C4-2B (cell line): ENCODE measurements at regions not wholly inside any gene's neighbourhood (a gene's known extent, or its start where the extent isn't known, plus 50 kb on each side); places are given as distances from the start of the nearest gene placed in this dataset.

Experiments
- H3K27ac ChIP-seq: fragments of 450-650 bp; 2 replicates; pipeline ENCODE4 v1.5.1; 2017
- CTCF ChIP-seq: fragments of 450-650 bp; conservative IDR thresholded peaks from 2 replicates; pipeline ENCODE4 v1.5.1; 2017; ENCODE audit warnings: mild to moderate bottlenecking
- ZFX ChIP-seq: fragments of 450-650 bp; IDR thresholded peaks from 2 replicates; pipeline ENCODE4 v1.6.1; 2017

- no peak overlapping the region for H3K27ac ChIP-seq
- no peak for TF ChIP-seq CTCF
- no peak for TF ChIP-seq ZFX
These were observed 82.4 kb upstream of the SDK1 start for GRCh38 chr7:3218411-3219225.

GRCh38 chr7:3229904-3230470 is 71.1 kb upstream of the SDK1 start:
- TF ChIP-seq ZFX: no peak
- no peak for TF ChIP-seq CTCF
- no peak overlapping the region for H3K27ac ChIP-seq

- no peak overlapping the region for H3K27ac ChIP-seq
- TF ChIP-seq CTCF: no peak
- no peak for TF ChIP-seq ZFX
These were observed 70.1 kb upstream of the SDK1 start for GRCh38 chr7:3230908-3231307.

GRCh38 chr7:3232228-3232627 is 68.8 kb upstream of the SDK1 start:
- no peak for TF ChIP-seq CTCF
- no peak for TF ChIP-seq ZFX
- H3K27ac ChIP-seq: no peak overlapping the region

DNA sequence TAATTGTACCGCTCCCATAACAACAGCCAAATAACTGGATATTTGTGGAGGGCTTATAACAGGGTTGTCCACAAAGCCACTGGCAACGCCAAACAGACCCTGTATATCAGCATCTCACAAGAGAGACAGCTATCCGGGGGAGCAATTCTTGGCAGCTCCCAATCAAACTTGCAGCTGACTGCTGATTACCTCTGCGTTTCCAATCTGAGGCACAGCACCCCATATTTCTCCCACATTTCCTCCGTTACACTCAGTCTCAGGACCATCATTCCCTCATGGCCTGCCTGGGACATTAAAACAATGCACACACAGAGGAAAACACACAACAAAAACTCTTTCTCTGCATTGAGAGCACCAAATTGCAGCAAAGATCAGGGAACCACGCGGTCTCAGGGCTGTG is 67.8 kb upstream of the SDK1 start:
- no peak overlapping the region for H3K27ac ChIP-seq
- no peak for TF ChIP-seq CTCF
- TF ChIP-seq ZFX: no peak

DNA sequence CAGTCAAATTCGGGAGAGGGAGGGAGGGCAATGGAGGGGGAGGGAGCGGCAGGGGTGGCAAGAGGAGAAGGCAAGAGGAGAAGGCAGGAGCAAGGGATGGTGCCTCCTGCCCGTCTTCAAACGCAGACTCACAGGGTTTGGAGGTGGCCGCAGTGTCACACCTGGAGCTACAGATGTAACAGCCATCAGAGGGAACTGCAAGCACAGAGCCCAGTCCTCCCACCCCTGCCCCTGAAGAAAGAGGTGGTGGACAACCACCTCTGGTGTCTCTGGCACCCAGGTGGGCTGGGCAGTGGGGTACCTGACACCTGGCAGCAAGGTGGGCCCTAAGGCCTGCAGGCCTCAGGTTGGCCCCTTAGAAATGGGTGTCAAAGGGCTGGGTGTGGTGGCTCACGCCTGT is 67.0 kb upstream of the SDK1 start:
- H3K27ac ChIP-seq: no peak overlapping the region
- TF ChIP-seq CTCF (no peak), ZFX (no peak)

DNA sequence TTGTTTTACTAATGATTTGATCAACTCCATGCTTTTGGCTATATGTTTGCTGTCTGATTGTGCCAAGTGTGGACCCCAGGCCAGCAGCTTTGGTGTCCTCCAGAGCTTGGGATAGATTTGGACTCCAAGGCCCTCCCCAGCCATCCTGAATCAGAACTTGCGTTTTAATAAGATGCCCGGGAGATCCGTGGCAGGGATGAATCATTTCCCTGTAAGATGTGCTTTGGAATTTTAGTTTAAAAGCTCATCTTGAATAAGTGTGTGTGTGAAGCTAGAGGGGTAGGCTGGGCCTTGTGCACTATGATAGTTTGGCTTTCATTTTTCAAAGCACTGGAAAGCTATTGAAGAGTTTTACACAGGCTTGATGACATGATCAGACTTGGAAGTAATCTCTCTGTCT is 66.2 kb upstream of the SDK1 start:
- TF ChIP-seq ZFX: no peak
- no peak for TF ChIP-seq CTCF
- H3K27ac ChIP-seq: no peak overlapping the region
